ENCODE measurements at regions not wholly inside any gene's neighbourhood (a gene's known extent, or its start where the extent isn't known, plus 50 kb on each side); places are given as distances from the start of the nearest gene placed in this dataset.
"Not testable (repeated sequence)": the region's sequence is repeated elsewhere in the genome, so short reads cannot be mapped to it uniquely, and the experiment has no call there.

DNA sequence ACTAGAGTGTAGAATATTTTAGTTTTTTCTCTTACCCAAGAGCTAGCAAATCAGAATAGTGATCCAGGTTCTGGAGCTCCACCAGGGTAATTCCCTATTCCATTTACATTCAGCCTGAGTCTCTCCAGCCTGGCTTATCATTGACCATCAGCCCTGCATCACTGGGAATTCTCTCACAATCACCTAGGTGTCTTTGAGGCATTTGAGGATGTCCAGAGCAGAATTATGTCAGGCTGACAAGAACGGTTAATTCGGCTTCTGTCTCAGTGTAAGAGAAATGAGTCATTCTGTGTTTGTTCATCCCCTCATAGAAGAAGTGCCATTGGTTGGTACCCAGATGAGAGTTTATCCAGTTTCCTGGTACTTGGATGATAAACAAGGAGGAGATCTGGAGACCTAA is 180.5 kb downstream of the ZNF737 start:
- ATAC-seq, result no peak

DNA sequence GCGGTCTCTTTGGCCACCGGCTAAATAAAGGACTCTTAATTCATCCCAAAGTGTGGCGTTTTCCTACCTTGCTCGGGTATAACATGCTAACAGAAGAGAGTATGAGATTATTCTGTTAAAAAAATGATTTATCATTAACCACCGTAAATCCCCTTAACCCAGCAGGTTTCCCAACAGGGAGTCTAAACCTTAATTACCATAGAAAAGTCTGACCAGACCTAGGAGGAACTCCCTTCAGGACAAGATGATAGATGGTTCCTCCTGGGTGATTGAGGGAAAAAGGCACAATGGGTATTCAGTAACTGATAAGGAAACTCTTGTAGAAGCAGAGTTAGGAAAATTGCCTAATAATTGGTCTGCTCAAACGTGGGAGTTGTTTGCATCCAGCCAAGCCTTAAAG is 193.7 kb downstream of the ZNF737 start:
- no peak for ATAC-seq

DNA sequence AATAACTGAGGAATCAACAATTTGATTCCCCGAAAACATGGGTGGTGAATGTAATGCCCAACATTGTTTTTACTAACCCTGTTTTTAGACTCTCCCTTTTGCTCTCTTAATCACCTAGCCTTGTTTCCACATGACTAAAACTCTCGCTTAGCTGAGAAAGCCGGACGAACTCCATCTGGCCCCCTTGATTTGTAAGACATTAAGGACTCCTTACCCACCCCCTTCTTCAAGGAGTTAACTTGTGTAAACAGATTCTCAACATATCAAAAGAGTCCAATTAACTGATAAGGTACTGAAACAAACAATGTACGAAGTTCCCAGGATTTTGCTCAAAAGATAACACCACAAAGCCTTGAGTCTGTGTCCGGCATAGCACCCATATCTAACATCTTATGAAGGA is 194.3 kb downstream of the ZNF737 start:
- not testable (repeated sequence) for ATAC-seq

DNA sequence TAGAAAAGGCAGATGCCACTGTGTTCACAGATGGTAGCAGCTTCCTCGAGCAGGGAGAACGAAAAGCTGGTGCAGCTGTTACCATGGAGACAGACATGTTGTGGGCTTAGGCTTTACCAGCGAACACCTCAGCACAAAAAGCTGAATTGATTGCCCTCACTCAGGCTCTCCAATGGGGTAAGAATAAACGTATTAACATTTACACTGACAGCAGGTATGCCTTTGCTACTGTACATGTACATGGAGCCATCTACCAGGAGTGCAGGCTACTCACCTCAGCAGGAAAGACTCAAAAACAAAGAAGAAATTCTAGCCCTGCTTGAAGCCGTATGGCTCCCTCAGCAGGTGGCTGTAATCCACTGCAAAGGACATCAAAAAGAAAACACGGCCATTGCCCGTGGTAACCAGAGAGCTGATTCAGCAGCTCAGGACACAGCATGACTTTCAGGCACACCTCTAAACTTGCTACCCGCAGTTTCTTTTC is 197.7 kb downstream of the ZNF737 start:
- ATAC-seq, result no peak

DNA sequence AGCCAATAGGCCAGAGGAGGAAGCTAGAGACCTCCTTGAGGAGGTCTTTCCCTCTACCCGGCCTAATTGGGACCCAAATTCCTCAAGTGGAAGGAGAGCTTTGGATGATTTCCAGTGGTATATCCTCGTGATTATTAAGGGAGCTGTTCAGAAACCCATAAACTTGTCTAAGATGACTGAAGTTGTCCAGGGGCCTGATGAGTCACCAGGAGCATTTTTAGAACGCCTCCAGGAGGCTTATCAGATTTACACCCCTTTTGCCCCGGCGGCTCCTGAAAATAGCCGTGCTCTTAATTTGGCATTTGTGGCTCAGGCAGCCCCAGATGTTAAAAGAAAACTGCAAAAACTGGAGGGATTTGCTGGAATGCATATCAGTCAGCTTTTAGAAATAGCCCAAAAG is 198.1 kb downstream of the ZNF486 start:
- ATAC-seq, result no peak

DNA sequence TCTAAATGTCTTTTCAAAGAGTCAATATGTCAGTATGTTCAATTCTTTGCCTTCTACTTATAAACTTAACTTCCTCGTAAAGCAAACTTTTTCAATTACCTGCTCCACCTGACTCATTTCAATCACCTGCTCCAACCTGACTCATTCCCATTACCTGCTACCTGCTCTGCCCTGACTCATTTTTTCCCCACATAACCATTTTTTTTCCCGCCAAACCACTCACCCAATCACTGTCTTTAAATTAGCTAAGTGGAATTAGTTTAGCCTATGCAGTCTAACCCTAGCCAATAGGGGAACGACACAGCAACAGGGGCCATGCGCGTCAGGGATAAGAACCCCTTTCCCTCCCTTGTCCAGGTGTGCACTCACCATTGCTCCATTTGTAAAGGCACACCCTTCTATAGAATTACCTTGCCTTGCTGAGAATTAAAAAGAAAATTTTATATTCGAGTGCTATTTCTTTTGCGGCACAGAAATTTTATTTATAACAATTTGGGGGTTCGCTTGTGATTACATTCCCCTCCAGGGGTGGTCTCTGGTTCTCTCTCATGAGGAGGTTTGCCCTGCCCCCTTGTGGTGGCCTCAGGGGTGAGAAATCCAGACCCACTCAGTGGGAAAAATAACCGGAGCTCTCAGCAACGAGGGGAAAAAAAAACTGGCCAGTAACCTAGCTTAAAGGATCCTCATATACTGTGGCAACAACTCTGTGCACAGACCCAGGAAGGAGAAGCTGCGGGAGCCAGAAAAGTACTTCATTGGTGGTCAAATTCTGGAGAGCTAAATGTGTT is 193.1 kb downstream of the ZNF486 start:
- ATAC-seq, result no peak

DNA sequence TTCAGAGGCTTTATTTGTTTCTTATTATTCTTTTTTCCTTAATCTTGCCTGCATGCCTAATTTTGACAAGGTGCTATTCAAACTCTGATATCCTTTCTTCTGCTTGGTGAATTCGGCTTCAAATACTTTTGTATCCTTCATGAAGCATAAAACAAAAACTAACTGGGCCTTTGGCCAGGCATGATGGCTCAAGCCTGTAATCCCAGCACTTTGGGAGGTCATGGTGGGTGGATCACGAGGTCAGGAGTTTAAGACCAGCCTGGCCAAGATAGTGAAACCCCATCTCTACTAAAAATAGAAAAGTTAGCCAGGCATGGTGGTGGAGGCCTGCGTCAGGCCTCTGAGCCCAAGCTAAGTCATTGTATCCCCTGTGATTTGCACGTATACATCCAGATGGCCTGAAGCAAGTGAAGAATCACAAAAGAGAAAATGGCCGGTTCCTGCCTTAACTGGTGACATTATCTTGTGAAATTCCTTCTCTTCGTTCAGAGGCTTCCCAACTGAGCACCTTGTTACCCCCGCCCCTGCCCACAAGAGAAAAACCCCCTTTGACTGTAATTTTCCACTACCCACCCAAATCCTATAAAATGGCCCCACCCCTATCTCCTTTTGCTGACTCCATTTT is 191.9 kb downstream of the ZNF486 start:
- ATAC-seq, result not testable (repeated sequence)

DNA sequence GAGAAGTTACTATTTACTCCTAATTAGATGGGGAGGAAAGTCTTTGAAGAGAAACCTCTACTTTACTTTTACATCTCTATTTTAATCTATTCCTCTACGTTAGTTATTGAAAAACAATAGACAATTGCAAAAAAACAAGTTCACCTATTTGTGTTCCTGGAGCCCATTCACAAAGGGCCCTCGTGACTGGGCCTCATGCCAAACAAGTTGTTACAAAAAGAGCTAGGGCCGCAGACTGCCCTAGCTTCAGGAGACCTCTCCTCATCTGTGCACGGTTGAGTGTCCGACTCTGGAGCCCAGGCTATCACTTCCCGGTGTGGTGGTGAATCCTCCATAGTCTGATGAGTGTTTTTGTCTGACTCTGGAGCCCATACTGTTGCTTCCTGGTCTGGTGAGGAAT is 190.9 kb downstream of the ZNF486 start:
- ATAC-seq, result no peak

DNA sequence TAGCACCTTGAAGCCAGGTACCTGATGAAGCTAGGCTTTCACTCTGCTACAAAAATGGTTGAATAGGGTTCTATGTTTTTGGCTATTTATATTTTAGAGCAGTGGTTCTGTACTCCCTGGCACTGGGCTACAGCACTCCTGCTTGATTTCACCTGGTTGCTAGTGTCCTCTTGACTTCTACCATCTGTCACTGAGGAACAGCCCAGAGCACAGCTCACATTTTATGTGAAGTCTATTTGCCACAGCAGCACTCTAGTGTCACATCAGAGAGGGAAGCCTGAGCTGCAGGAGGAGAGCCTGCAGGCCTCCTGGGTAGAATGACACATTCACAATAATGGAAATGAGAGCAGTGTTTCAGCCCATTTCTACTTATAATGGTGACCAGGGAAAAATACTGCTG is 184.2 kb downstream of the ZNF486 start:
- ATAC-seq, result no peak

DNA sequence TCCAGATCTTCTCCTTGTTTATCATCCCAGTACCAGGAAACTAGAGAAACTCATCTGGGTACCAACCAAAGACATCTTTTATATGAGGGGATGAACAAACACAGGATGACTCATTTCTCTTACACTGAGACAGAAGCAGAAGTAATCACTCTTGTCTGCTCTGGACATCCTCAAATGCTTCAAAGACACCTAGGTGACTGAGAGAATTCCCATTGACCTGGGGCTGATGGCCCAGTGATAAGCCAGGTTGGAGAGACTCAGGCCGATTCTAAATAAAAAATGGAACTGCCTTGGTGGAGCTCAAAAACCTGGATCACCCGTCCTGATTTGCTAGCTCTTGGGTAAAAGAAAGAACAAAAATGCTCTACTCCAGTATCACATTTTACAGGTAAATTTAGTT is 182.2 kb downstream of the ZNF486 start:
- ATAC-seq, result no peak

DNA sequence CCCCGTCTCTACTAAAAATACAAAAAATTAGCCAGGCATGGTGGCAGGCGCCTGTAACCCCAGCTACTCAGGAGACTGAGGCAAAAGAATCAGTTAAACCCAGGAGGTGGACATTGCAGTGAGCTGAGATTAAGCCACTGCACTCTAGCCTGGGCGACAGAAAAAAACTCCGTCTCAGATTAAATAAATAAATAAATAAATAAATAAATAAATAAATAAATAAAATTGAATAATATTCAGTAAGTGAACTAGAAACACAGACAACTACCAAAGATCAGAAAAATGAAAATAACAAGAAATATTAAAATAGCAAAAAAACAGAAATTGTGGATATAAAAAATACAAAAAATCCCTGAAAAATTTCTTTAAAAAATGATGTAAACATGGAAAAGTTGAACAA is 172.4 kb downstream of the ZNF486 start:
- ATAC-seq, result no peak

DNA sequence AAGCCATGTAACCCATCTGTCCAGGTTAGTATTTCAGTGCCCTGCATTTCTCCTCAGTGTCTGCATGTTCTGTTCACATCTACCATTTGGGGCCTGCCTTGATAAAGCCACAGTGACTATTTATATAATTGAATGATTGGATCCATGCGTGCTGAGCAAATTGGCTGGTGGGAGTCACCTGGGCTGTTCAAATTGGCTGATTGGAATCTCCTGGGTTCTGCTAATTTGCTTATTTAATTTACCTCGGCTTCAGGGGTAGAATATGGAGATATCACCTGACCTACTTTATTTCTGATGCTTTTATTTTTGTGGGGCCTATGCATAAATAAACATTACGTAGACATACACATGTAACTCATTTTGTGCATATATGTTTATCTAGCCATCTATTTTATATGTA is 167.7 kb downstream of the ZNF486 start:
- no peak for ATAC-seq

DNA sequence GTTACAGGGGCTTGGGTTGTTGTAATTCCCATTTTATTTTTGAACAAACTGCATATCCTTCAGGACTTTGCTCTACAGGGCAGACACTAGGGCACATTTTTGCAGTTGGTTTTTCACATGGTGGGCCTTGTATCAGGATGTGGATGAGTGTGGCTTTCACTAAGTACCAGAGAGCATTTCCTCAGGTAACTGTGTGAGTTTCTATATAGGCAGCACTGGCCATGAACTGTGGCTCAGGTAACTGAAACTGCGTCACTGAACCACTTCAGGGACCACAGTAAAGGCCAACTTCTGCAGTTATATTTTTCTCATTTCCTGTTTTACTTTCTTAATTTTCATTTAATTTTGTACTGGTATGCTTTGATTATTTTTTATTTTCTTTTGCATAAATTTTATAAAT is 166.5 kb downstream of the ZNF486 start:
- no peak for ATAC-seq

DNA sequence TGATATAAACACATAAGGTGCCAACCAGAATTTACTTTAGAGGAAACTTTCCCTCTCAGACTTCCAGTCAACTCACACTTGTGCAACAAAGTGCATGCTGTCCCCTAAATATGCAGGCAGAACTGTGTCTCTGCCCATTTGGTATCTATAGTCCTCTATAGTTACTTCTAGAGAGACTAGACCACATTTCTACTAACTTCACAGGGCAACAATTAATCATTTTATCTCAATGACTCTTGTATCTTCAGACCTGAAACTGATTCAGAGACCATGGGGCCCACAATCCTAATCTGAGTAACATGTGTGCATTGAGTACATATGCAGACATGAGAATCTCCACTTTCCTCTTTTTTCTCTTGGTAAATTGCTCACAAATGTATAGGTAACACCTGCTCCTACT is 158.1 kb downstream of the ZNF486 start:
- peak; percentile 55 to 66 for ATAC-seq

DNA sequence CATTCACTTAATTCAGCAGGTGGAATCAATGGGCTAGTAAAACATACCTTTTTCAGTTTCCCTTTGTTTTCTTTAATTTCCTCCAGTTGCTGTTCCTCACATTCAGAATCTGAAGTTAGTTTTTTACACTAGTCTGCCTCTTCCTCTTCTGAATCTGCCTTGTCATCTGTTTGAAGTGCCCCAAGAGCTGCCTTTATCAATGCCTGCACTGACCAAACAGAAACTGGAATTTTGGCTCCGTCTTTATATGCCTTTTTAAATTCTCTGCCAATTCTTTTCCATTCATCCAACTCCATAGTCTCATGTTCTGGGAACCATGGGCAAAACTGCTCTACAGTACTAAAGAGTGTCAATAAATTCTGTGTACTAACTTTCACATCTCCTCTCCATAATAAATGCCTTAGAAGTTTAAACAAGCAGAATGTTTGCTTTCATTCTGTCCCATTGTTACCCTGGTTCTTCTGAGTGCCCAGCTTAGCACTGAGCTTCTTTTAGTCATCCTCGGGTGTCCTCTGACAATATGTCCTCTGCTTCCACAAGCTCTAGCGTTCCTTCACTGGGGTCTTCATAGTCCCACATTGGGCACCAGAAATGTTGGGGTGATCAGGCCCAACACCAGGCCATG is 154.2 kb downstream of the ZNF486 start:
- no peak for ATAC-seq

DNA sequence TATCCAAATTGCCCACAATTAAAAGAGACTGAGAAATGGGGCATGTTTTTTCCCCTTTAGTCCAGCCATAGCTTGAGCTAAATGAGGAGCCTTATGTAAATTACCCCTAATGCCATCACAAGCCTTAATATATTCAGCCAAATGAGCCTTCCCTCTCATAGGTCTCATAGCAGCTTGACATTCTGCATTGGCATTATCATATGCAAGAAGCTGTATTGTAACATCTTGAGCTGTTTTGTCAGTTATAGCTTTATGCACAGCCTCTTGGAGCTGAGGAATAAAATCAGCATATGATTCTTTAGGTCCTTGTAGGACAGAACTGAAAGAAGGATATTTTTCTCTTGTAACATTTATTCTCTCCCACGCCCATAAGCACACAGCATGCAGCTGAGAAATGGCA is 153.2 kb downstream of the ZNF486 start:
- no peak for ATAC-seq

DNA sequence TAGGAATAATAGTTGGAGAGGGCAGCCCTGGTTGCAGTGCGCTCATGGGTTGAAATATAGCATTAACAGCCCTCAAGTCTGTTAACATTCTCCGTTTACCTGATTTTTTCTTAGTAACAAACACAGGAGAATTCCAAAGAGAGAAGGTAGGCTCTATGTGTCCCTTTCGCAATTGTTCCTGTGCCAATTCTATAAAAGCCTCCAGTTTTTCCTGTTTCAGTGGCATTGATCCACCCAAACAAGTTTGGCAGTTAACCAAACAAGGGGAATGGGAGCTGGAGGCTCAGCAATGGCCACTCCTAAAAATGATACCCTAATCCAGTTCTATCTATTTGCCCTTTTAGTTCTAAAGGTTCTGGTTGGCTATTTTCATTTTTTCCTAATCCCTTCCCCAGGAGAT is 151.6 kb downstream of the ZNF486 start:
- ATAC-seq, result no peak

DNA sequence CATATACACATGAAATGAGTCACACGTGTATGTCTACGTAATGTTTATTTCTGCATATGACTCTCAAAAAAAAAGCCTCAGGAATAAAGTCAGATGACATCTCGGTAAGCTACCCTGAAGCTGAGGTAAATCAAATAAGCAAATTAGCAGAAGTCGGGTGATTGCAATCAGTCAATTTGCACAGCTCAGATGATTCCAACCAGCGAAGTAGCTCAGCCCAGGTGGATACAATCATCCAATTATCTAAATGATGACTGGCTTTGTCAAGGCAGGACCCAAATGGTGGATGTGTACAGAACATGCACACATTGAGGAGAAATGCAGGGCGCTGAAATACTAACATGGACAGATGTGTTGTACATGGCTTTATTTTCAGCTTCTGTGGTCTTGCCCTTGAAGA is 148.5 kb downstream of the ZNF486 start:
- no peak for ATAC-seq

DNA sequence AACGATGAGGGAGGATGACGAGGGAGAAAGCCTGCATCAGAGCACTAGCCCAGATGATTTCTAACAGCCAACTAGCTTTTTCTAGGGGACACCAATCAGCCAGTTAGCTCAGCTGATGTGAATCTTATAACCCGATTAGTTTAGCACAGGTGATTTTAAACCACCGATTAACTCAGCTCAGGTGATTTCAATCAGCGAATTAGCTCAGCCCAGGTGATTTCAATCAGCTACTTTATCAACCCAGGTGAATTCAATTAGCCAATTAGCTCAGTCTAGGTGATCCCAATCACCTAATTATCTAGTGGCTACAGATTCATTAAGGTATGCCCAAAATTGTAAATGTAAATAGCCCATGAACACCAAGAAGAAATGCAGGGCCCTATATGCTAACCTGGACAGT is 146.9 kb downstream of the ZNF486 start:
- ATAC-seq, result no peak

DNA sequence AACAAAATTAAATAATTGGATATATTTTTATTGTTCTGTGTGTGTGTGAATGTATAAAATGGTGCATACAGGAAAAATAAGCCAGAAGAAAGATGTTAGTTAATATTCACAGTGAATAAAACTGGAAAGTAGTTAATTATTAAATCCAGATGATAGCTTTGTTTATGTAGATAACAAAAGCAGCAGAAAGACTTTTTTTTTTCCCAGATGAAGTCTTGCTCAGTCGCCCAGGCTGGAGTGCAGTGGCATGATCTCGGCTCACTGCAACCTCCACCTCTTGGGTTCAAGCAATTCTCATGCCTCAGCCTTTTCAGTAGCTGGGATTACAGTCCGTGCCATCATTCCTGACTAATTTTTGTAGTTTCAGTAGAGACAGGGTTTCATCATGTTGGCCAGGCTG is 140.1 kb downstream of the ZNF486 start:
- no peak for ATAC-seq

DNA sequence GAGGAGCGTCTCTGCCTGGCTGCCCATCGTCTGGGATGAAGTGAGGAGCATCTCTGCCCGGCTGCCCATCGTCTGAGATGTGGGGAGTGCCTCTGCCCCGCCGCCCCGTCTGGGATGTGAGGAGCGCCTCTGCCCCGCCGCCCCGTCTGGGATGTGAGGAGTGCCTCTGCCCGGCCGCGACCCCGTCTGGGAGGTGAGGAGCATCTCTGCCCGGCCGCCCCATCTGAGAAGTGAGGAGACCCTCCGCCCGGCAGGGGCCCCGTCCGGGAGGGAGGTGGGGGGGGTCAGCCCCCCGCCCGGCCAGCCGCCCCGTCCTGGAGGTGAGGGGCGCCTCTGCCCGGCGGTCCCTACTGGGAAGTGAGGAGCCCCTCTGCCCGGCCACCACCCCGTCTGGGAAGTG is 129.3 kb downstream of the ZNF486 start:
- ATAC-seq, result not testable (repeated sequence)

DNA sequence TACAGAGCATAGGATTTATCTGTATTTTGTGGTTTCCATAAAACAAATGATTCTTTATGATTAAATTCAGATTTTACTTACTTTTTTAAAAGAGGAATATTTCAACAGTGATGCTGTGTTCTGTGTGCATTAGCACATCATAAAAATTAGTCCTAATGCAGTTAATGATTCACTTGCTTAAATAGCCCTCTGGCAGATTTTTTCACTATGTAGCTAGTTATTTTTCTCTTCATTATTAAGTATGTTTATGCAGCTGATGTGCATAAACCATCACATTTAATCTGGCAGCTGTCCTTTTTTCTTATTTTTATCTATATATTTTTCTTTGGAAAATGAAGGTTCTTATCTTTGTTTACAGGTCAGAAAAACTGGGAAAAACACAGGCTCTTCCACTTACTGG is 127.2 kb downstream of the ZNF486 start:
- no peak for ATAC-seq

DNA sequence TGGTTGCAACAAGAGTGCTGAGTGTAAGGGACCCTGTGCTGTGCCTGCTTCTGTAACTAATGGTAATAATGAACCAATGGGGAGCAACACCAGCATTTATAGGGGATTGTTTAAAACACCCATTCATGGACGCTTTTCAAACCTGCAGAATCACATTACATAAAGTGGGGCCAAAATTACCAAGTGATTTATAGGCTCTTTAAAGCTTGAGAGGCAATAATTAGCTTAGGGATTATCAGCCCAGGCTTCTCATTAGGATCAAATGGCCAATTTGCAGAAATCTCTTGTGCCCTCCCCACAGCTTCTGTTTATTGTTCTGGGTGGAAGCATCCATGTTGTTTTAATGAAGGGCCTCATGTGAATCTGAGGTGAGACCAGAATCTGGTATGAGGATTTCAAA is 125.5 kb downstream of the ZNF486 start:
- ATAC-seq, result not testable (repeated sequence)

DNA sequence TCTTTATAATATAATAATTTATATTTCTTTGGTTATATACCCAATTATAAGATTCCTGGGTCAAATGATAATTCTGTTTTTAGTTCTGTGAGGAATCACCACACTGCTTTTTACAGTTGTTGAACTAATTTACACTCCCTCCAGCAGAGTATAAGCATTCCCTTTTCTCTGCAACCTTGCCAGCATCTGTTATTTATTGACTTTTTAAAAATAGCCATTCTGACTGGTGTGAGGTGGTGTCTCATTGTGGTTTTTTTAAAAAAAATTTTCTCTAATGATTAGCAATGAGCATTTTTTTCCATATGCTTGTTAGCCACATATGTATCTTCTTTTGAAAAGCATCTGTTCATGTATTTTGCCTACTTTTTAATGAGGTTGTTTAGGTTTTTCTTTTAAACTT is 122.2 kb downstream of the ZNF486 start:
- no peak for ATAC-seq

Measured in activated CD4-positive, CD25-positive, alpha-beta regulatory T cell treated with anti-CD3 and anti-CD28 coated beads, Interleukin-2, amount 50 U/mL, for 24 hours (primary cell).